DLD1 (cell line): ENCODE measurements at regions not wholly inside any gene's neighbourhood (a gene's known extent, or its start where the extent isn't known, plus 50 kb on each side); places are given as distances from the start of the nearest gene placed in this dataset.
"Not testable (repeated sequence)": the region's sequence is repeated elsewhere in the genome, so short reads cannot be mapped to it uniquely, and the experiment has no call there.

ENCODE experiments used
- in situ Hi-C: cut with HindIII; loops from 2 replicates; pipeline ENCODE4 v1.10.0; 2017; ENCODE audit warnings: low sequenced_read_pairs

DNA sequence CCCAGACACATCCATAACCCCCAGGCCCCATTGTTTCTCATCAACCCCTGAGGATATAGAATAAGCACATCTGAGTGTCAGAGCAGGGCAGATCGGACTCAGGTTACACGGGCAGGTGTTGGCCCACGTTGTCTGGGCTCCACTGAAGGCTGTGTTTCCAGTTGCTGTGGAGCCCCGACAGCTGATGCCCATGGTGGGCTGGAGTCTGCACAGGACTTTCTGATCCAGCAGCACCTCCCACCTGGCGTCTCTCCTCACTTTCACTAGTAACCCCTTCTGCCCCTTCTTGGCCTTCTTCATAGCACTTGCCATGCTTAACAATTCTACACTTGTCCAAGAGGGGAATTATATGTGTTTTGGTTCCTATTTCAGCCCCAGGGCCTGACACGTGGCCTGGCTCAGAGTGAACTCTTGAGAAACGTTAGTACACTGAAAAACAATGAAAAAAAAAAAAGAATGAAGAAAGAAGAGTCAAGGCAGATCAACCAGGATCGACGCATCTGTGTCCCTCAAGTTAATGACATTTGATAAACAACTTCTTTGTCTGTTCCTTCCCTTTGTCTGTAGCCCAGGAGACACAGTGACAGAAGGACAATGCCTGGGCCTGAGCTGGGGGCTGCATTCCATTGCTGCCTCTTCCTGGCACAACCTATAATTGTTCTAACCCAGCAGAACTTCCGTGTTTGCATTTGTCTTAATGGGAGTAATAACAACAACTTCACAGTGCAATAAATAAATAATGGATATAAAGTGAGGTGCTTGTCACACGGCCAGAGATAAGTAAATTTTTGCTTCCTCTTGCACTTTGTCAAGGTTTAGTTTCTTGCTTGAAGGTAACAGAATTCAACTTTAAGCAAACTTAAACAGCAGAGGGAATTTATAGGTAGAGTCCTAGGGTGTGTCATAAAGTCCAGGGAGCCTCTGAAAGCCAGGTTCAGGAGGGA, 224.2 kb upstream of the SSTR4 start:
- in situ Hi-C loops: no loop called here

DNA sequence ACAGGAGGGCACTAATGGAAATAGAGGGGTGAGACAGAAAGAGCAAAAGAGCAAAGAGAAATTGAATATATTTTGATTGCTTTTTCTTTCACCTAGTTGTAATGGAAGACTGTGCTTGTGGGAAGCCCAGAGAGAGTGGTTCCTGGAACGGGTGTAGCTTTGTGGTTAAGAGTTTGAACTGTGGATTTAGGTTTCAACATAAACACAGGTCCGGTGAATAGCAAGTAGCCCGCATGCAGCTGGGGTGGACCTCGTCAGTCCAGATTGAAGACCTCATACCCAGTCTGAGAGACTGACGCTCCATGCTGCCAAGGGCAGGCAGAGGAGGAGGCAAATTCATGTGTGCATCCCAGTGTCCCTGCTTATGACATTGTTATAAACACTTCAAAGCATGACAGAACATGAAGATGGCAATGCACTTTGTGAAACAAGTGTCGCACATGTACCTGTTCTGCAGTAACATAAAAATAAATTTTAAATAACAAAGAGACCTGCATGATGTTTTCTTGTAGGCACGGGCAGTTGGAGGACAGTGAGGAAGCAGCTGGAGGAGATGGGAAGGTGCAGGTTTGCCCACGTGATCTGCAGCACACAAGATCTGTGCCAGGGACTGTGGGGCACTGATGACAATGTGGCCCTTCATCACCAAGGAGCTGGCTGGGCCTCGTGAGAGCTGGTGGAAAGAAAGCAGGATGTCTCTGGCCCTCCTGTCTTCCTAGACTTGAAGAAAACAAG, 220.5 kb upstream of the SSTR4 start:
- in situ Hi-C loops: no loop called here

DNA sequence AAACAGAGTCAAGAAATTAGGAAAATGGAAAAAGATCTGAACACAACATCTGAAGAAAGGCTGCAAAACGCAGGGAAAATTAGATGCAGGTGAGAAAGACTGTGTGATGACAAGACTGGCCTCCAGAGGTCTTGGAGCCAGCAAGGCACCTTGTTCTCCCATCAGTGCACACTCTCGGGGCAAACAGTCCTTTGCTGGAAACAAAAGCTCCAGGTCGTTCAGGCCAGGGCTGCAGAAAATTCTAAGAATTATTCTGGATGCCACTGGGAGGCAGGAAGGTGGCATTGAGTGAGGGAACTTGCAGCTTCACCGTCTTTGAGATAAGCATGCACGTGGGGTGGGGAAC, 219.9 kb upstream of the SSTR4 start:
- in situ Hi-C loops: no loop called here

DNA sequence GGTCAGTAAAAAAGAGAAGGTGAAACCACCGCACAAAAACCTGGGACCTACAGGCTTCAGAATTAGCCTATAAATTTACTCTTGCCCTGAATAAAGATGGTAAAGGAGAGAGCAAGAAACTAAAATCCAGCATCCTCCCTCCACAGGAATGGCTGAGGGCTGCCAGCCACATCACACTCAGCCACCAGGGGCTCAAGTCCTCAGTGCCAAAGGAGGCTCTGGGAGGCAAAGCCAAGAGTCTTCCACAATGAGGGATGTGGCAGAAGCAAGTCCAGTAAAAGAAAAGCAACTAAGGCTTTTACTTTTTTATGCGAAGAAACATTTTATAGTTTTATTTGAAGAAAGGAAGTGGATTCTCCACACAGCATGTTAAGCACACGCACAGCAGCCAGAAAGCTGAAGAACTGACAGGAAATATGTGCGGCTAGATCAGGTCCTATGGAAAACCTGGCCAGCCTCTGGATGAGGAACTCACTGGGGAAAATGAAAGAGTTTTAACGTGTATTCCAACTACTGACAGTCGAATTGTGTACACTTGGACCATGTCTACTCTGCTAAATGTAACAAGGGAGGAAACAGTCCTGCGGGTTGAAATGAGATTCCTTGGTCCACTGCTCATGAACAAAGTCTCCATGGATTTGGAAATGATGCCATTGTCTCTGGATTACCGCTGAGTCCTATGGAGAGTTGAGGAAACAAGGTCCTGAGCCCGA, 219.4 kb upstream of the SSTR4 start:
- in situ Hi-C loops: no loop called here

DNA sequence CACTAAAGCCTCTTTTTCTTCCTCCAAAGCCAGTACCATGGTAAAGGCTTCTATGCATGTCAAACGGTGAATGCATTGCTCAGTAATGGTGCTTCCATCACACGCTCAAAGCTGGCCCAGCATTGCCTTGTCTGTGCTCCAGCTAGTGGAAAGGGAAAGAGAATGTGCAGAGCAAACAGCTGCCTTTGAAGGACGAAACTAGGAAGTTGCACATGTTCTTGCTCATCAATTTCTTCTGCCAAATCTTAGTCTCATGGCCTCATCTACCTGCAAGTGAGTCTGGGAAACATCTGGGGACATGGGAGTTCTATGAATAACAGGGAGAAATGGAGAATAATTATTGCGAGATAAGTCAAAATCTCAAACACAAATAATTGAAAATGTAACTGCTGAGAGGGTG, 216.5 kb upstream of the SSTR4 start:
- in situ Hi-C loops: no loop called here

DNA sequence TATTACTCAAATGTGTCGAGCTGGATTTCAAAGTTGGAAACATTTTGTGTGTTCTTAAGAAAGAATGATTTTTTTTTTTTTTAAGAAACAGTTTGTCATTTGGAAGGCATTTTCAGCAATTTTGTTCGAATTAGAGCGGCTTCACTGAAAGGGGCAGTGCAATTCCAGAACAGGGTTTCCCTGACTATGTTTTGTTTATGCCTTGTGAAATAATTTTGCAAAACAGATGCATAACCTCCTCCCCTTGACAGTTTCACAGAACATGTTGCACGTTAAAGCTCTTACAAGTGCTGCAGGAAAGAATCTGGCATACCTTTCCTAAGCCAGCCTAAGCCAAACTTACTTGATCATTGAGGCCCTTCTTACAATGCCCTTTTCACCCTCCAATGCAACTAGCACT, 216.0 kb upstream of the SSTR4 start:
- in situ Hi-C loops: no loop called here

DNA sequence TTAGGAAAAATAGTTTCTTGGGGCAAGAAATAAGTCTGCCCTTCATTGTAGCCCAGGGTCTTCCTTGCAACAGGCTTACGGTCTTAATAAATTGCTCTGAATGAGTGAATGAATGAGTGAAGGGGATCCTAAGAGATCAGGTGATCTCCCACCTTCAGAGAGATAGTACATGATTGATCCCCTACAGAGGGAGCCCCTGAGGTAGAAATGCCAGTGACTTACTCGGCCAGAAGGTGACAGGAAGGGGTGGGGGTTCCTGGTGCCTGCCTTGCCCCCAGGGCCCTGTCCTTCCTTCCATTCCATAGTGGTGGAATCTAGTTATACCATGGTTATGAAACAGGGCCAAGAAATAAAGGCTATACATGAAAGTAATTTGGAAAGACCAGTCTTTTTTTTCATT, 215.3 kb upstream of the SSTR4 start:
- in situ Hi-C loops: no loop called here

DNA sequence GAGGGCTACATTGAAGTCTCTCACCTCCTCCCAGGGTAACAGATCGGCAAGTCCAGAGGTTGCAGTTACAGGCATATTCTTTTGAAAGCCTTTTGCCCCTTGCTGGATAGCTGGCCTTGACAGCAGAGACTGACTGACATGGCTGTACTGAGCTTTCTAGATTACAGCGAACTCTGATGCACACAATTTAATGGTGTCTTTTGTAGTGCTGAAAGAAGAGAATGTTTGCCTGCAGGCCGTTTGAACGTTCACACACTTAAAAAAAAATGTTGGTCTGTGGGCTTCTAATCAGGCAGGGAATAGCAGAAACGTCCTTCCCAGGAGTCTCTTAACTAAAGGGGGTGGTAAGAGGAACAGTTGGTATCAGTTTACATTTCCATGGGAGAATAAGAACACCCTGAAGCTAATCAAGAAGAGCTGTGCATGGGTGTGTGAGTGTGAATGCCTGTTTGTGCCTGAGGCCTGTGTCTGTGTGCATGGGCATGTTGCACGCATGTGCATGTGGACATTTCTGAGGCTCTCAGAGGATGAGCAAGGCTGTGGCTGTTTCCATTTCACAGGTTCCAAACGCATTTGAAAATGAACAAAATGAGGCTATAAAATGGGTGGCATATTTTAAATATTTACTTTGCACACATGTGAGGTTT, 213.9 kb upstream of the SSTR4 start:
- in situ Hi-C loops: no loop called here

DNA sequence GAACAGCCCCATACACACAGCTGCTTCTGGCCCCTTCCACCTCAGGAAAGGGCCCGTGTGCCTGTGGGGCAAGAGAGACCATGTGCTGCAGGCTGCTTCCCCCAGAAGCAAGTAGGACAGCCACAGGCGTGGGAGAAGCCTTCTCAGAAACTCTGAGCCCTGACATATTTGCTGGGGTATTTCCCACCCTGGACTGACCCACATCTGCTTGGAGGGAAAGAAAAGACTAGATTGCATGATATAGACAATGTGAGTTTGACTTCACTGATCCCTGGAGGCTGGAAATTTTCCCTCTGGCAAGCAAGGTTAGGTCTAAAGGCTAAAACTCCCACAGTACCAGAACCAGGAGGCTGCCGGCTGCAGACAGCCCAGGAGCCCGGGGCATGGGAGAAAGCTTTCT, 213.3 kb upstream of the SSTR4 start:
- in situ Hi-C loops: no loop called here

DNA sequence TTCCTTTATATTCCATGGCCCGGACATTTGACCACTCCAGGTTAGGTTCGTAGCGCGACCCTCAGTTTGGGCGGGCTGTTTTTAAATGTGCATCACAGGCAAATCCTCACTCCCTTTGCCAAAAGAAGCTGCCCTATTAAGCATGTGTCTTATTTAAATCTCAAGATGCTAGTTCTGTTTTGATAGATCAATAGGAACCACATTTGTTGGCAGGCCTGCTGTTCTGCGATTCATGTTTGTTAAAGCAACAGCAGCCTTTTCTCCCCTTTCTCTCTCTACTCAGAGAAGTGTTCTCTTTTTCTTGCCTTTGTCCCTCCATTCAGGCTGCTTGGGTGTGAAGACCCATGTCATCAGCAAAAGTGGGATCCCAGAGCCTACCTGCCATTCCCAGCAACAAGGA, 212.0 kb upstream of the SSTR4 start:
- in situ Hi-C loops: no loop called here

DNA sequence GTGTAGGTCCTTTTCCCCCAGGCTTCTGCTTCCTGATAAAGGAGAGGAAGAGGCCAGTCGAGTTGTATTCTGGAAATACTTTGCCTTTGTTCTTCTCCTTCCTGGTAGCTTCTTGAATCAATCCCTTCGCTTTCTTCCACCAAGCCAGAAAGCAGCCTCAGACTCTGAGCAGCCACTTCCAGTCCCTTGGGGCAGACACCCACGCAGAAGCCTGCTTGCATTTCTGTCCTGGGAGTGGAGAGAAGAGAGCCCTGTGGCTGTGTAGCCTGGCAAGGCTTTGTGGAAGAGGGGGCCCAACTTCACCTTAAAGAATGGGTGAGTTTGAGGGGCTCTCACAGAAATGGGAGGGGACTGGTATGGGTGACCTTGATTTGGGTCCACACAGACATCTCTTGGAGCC, 211.0 kb upstream of the SSTR4 start:
- in situ Hi-C loops: no loop called here

DNA sequence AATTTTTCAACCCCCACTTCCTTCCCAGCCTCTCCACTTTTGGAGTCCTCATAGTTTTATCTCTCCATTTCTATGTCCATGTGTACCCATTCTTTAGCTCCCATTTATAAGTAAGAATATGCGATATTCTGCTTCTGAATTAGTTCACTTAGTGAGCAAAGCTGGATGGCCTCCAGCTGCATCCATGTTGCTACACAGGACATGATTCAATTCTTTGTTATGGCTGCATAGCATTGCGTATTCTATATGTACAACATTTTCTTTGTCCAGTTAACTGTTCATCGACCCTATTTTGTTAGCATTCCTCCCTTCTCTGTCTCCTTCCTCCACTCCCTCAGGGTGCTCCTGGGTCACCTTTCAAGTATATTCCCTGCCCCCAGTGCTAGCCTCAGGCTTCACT, 210.0 kb upstream of the SSTR4 start:
- in situ Hi-C loops: no loop called here

DNA sequence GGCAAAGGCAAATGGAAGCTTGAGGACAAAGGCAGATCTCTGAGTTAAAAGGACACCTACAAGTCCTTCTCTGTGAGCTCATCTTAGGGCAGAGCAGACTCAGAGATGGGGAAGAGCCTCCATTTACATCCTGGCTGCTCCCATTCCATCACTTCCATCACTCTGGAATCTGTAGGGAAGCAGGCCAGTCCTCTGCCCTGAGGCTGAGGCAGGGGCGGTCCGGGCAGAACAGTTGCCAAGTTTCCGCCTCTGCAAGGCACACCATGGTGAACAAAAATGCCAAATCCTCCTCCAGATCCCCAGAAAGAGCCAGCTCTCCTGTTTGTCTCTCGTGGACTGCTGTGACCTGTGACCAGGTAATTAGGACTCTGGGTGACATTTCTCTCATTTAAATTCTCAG, 209.6 kb upstream of the SSTR4 start:
- in situ Hi-C loops: no loop called here

DNA sequence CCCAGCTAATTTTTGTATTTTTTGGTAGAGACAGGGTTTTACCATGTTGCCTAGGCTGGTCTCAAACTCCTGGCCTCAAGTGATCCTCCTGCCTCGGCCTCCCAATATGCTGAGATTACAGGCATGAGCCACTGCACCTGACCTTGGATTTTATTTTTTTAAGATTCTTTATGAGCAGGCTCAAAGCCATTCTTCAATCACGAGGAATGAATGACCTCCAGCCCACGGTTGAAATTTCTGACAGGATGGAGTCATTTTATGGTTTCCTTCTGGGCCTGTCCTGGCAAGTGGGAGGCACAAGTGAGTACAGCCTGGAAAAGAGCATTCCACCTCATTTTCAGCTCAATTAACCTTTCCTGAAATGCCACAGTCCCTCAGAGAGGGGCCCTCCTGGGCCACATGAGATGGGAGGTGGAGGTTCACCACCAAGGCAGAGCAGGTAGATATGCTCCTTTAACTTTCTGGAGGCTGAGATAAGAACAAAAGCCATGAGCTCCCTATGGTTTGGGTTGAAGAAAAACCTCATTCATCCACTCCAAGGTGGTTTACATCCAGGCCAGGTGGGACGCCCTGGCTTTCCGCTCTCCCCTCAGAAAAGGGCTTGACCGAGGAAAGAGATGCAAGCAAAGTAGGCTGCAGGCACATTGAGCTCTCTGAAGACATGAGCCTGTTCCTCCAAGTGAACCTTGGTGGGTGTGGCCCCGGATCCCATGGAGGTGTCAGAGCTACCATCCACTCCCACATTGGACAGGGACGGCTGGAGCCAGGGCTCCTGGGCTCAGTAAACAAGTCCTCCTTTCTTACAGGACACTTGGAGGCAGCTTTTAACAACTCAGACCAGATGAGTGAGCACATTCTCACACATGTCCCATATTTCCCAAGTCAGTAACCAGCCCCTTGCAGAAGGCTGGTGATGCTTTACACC, 208.5 kb upstream of the SSTR4 start:
- in situ Hi-C loops: no loop called here

DNA sequence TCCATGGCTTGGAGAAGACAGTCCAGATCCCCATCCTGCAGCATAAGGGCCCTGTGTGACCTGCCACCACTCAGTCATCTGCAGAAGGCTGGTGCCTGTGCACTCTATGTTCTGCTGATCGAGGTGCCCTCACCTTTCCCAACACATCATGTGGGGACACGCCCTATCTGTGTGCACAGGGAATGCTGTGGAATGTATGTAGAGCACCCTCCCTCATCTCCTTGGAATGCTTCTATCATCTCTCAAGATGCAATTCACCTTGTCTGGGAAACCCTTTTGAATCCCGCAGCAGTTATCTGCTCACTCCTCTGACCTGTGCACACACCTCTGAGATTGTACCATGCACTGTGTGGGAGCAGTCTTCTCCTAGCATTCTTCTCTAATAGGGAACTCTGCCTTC, 207.2 kb upstream of the SSTR4 start:
- in situ Hi-C loops: no loop called here

DNA sequence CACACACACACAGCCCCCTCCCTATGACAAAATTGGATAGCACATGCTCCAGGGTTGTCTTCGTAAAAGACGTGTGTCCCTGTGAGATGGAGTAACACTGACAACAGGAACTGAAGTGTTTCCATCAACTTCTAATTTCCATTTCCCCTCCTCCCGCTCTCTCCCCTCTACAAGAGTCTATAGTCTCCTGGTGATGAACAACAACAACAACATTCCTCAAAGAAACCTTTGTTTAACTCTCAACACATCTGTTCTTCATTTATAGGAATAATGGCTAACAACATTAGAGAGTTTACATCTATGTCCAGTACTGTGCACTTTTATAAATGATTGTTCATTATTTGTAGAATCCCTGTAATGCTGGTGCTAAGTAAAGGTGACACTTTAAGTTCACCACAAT, 205.8 kb upstream of the SSTR4 start:
- in situ Hi-C loops: no loop called here

DNA sequence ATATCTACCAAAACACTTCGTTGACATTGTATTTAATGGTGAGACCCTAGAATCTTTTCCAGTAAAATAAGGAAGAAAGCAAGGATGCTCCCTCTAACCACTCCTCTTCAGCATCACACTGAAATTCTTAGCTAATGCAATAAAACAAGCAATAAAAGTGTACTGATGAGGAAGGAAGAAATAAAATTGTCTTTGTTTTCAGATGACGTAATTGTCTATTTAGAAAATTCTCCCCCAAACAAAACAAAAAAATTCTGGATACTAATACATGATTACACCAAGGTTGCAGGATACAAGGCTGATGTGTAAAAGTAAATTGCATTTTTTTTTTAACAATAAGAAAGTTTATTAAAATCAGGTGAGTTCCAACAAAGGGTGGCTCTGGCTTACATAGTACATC, 205.0 kb upstream of the SSTR4 start:
- in situ Hi-C loops: no loop called here

DNA sequence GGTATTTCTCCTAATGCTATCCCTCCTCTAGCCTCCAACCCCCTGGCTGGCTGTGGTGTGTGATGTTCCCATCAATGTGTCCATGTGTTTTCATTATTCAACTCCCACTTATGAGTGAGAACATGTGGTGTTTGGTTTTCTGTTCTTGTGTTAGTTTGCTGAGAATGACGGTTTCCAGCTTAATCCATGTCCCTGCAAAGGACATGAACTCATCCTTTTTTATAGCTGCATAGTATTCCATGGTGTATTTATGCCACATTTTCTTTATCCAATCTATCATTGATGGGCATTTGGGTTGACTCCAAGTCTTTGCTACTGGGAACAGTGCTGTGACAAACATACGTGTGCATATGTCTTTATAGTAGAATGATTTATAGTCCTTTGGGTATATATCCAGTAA, 204.4 kb upstream of the SSTR4 start:
- in situ Hi-C loops: not testable (repeated sequence)

DNA sequence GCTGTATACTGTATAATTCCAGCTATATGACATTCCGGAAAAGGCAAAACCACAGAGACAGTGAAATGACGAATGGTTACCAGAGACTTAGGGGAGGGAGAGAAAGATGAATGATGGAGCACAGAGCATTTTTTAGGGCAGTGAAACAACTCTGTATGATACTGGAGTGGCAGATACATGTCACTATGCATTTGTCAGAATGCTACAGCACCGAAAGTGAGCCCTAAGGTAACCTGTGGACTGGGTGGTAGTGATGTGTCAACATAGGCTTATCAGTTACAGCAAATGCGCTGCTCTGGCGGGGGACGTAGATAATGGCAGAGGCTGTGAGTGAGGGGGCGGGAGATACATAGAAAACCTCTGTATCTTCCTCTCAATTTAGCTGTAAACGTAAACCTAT, 201.3 kb upstream of the SSTR4 start:
- in situ Hi-C loops: no loop called here

DNA sequence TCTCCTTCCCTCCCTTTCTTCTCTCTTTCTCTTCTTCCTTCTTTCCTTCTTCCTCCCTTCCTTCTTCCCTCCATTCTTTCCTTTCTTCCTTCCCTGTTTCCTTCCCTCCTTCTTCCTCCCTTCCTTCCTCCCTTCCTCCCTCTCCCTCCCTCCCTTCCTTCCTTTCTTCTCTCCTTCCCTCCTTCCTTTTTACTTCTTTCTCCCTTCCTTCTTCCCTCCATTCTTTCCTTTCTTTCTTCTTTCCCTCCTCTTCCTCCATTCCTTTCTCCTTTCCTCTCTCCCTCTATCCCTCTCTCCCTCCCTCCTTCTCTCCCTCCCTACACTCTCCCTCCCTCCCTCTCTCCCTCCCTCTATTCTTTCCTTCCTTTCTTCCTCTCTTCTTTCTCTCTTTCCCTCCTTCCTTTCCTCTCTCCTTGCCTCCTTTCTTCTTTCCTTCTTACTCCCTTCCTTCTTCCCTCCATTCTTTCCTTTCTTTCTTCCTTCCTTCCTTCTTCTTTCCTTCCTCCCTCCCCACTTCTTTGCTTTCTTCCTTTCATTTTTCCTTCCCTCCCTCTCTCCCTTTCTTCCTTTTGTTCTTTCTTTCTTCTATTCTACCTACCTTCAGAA, 200.4 kb upstream of the SSTR4 start:
- in situ Hi-C loops: no loop called here
